GM13976 (cell line): ENCODE measurements at regions not wholly inside any gene's neighbourhood (a gene's known extent, or its start where the extent isn't known, plus 50 kb on each side); places are given as distances from the start of the nearest gene placed in this dataset.

Source experiments
- DNase-seq: peaks from one replicate; pipeline ENCODE4 v3.0.0; 2012; ENCODE audit warnings: low spot score
- in situ Hi-C: fragments of 300-500 bp; cut with MboI; formaldehyde crosslinking; loops from one replicate; pipeline ENCODE4 v1.12.0; 2022; ENCODE audit warnings: low sequenced_read_pairs, mixed read lengths, inconsistent platforms; ENCODE audit not compliant: unreplicated experiment
- TF ChIP-seq, protein P1 (sequence below): IDR thresholded peaks from 2 replicates; pipeline ENCODE4 v1.5.1; 2012; ENCODE audit warnings: borderline replicate concordance, mild to moderate bottlenecking; ENCODE audit not compliant: insufficient read depth; ENCODE audit errors: extremely low read depth, missing control alignments, control extremely low read depth

DNA sequence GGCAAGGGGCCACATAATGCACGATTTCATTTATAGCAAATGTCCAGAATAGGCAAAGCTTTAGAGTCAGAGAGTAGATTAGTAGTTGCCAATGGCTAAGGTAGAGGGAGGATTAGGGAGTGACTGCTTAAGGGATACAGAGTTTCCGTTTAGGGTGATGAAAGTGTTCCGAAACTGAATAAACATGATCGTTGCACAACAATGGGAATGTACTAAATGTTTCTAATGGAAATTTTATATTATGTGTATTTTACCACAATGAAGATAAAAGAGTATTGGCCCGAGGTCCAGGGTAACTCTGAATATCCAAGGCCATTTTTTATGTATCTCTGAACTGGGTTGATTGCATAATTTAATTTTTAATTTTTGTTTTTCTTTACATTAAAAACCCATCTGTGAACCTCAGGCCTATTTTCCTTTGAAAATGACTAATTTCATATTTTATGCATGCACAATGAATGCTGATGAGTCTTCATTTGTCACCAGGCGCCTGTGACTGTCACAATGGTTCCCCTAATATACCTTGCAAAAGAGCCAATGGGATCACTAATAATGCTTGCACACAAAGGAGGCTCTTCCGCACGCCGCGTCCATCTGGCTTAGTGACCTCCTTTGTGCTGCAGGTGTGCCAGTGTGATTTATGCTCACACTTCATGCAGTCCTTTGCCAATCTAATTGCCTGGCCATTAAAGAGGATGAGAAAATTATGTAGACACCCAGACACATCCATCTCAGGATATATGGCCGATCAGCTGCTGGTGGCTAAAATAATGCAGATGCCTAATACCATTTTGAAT, 612.5 kb downstream of the CDH26 start:
- no peak for DNase-seq
- TF ChIP-seq, protein P1, sequence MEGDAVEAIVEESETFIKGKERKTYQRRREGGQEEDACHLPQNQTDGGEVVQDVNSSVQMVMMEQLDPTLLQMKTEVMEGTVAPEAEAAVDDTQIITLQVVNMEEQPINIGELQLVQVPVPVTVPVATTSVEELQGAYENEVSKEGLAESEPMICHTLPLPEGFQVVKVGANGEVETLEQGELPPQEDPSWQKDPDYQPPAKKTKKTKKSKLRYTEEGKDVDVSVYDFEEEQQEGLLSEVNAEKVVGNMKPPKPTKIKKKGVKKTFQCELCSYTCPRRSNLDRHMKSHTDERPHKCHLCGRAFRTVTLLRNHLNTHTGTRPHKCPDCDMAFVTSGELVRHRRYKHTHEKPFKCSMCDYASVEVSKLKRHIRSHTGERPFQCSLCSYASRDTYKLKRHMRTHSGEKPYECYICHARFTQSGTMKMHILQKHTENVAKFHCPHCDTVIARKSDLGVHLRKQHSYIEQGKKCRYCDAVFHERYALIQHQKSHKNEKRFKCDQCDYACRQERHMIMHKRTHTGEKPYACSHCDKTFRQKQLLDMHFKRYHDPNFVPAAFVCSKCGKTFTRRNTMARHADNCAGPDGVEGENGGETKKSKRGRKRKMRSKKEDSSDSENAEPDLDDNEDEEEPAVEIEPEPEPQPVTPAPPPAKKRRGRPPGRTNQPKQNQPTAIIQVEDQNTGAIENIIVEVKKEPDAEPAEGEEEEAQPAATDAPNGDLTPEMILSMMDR, result no peak
- in situ Hi-C loops, result no loop called here

DNA sequence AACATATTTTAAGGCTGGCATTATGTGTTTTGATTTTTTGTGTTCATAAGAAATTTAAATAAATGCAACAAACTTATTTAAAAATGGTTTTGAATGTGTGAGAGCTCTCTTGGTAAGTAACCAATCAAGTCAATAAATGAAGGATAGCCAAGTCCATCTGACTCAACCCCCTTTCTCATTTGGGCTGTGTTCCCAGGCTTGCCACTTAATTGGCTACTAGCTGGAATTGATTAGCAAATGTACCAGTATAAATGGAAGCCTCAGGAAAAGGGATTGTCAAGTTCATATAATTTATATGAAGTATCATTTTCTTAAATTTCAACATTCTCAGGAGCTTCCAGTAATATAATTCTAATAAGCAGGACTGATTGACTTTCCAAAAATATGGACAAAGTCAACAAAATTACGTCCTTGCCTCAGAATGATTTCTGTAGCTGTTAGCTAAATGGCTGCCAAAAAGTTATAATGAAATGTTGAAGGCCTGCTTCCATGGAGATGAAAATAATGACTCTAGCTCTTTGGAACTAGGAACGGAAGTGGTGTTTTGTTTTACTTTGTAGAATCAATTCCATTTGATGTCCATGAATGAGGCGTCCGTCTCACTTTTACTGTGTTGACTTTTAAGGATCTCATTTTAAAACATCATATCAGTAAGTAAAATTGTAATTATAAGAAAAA, 614.9 kb downstream of the CDH26 start:
- DNase-seq, result no peak
- TF ChIP-seq, protein P1, result no peak
- in situ Hi-C loops, result no loop called here

GRCh38 chr20:60576236-60576635, 618.0 kb downstream of the CDH26 start:
- in situ Hi-C loops, result no loop called here
- TF ChIP-seq, protein P1, result no peak
- DNase-seq, result no peak

- TF ChIP-seq, protein P1, result no peak
- in situ Hi-C loops, result no loop called here
- no peak for DNase-seq
Observed at GRCh38 chr20:60579941-60580515, 621.8 kb downstream of the CDH26 start.

DNA sequence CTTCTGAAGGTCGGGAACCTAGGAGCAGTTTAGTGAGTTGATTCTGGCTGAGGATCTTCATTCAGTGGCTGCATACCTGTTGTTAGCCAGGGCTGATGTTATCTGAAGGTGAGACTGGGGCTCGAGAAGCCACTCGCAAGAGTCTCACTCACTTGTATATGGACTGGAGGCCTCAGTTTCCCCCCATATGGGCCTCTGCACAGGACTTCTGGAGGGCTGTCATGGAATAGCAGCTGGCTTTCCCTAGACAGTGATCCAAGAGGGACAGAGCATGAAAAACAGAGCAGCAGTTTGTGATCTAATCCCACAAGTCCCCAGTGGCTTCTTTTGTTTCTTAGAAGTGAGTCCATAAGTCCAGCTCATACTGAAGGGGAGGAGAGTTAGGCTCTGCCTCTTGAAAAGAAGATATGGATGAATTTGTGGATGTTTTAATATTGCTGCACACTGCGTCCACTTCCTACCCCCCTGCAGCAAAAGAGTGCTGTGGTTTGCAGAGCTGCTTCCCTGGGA, 623.4 kb downstream of the CDH26 start:
- no peak for DNase-seq
- TF ChIP-seq, protein P1, result no peak
- in situ Hi-C loops, result no loop called here

GRCh38 chr20:60583741-60584140, 625.5 kb downstream of the CDH26 start:
- DNase-seq, result no peak
- TF ChIP-seq, protein P1, result no peak
- in situ Hi-C loops, result no loop called here
